ENCODE measurements at regions not wholly inside any gene's neighbourhood (a gene's known extent, or its start where the extent isn't known, plus 50 kb on each side); places are given as distances from the start of the nearest gene placed in this dataset.

DNA sequence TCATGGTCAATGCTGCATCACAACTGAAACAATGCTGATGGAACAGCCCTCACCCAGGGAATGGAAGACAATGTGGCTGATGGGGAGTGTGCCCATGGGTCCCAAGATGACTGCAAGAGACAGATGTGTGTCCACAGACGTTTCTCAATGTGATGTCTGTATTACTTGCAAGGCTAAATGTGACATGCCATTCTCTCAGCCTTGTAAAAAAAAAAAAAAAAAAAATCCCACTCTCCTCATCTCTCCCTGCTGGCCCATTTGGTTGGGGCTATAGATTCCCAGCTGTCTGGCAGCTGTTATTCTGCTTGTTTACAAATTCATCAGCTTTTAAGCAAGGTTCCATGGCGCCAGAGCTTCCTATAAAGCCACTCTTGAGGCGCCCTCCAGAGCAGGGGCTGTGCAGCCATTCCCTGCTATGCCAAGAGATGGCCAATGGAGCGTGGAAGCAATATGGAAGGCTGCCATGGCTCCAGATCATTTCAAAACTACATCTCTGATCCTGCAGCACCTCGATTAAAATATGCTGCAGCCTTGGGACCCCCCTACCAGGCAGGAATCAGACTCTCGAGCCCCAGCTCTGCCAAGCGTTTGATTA lies 294.8 kb downstream of the FOXO1 start:
- TF ChIP-seq, protein P1, sequence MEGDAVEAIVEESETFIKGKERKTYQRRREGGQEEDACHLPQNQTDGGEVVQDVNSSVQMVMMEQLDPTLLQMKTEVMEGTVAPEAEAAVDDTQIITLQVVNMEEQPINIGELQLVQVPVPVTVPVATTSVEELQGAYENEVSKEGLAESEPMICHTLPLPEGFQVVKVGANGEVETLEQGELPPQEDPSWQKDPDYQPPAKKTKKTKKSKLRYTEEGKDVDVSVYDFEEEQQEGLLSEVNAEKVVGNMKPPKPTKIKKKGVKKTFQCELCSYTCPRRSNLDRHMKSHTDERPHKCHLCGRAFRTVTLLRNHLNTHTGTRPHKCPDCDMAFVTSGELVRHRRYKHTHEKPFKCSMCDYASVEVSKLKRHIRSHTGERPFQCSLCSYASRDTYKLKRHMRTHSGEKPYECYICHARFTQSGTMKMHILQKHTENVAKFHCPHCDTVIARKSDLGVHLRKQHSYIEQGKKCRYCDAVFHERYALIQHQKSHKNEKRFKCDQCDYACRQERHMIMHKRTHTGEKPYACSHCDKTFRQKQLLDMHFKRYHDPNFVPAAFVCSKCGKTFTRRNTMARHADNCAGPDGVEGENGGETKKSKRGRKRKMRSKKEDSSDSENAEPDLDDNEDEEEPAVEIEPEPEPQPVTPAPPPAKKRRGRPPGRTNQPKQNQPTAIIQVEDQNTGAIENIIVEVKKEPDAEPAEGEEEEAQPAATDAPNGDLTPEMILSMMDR (IDR thresholded peaks at IDR 0.05; ENCODE audit: low read depth, low read length, poor library complexity, severe bottlenecking): no peak
- no peak for TF ChIP-seq EZH2phosphoT487 (IDR thresholded peaks at IDR 0.05; ENCODE audit: borderline replicate concordance, low read length)
